HUDEP-2 (cell line): ENCODE measurements at regions not wholly inside any gene's neighbourhood (a gene's known extent, or its start where the extent isn't known, plus 50 kb on each side); places are given as distances from the start of the nearest gene placed in this dataset.
"Not testable (repeated sequence)": the region's sequence is repeated elsewhere in the genome, so short reads cannot be mapped to it uniquely, and the experiment has no call there.

Source experiments
- DNase-seq, 76 experiments: peaks; one replicate each; lab custom pipeline; 2025; ENCODE audit not compliant: unreplicated experiment in 76 of 76; lab: John Stamatoyannopoulos, UW

DNA sequence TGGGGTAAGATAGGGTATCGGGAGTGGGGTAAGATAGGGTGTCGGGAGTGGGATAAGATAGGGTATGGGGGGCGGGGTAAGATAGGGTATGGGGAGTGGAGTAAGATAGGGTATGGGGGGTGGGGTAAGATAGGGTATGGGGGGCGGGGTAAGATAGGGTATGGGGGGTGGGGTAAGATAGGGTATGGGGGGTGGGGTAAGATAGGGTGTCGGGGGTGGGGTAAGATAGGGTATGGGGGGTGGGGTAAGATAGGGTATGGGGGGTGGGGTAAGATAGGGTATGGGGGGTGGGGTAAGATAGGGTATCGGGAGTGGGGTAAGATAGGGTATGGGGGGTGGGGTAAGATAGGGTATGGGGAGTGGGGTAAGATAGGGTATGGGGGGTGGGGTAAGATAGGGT lies 269.5 kb downstream of the TCERG1L start:
- DNase-seq, result not testable (repeated sequence)
